ENCODE measurements at regions not wholly inside any gene's neighbourhood (a gene's known extent, or its start where the extent isn't known, plus 50 kb on each side); places are given as distances from the start of the nearest gene placed in this dataset.

- TF ChIP-seq MXI1 (IDR thresholded peaks at IDR 0.05; ENCODE audit: low read depth, low read length) = no peak
- TF ChIP-seq, protein P1, sequence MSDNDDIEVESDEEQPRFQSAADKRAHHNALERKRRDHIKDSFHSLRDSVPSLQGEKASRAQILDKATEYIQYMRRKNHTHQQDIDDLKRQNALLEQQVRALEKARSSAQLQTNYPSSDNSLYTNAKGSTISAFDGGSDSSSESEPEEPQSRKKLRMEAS (IDR thresholded peaks at IDR 0.05; ENCODE audit: low read depth) = no peak
- no peak for TF ChIP-seq GABPA (IDR thresholded peaks at IDR 0.05; ENCODE audit: low read depth)
- TF ChIP-seq ELF1 (IDR thresholded peaks at IDR 0.05) = no peak
- no peak for TF ChIP-seq USF2 (IDR thresholded peaks at IDR 0.05; ENCODE audit: borderline replicate concordance, low read depth, low read length)
- no peak for TF ChIP-seq RCOR1 (IDR thresholded peaks at IDR 0.05; ENCODE audit: low read length)
- TF ChIP-seq JUND (IDR thresholded peaks at IDR 0.05) = no peak
- no peak for TF ChIP-seq NFIC (IDR thresholded peaks at IDR 0.05; ENCODE audit: borderline replicate concordance)
- no peak for TF ChIP-seq FOXJ3 (CRISPR knock-in tag; IDR thresholded peaks at IDR 0.05)
Observed at GRCh38 chrX:479273-479981, 92.7 kb upstream of the PPP2R3B start.

DNA sequence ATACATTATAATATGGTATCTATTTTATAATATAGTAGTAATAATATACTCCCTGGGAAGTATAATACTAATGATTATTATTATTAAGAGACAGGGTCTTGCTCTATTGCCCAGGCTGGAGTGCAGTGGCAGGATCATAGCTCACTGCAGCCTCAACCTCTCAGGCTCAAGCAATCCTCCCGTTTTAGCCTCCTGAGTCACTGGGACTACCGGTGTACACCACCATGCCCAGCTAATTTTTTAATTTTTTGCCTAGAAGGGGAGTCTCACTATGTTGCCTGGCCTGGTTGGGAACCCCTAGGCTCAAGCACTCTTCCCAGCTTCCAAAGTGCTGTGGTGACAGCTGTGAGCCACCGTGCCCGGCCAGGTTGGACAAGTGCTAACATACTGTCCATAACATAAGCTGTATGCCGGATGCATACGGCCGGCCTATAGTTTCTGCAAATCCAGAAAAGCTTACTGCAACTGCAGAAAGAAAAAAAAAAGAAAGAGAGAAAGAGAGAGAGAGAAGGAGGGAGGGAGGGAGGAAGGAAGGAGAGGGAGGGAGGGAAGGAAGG, 94.2 kb upstream of the PPP2R3B start:
- TF ChIP-seq MEF2A (IDR thresholded peaks at IDR 0.05; ENCODE audit: borderline replicate concordance, low read depth) (no peak), JUND (IDR thresholded peaks at IDR 0.05) (no peak), RAD21 (IDR thresholded peaks at IDR 0.05; ENCODE audit: low read length) (no peak), EZH2phosphoT487 (IDR thresholded peaks at IDR 0.05; ENCODE audit: borderline replicate concordance, low read depth) (no peak), TEAD4 (IDR thresholded peaks at IDR 0.05; ENCODE audit: borderline replicate concordance, insufficient read depth) (no peak), SMC3 (IDR thresholded peaks at IDR 0.05; ENCODE audit: low read depth, low read length) (no peak)
- TF ChIP-seq, protein P2, sequence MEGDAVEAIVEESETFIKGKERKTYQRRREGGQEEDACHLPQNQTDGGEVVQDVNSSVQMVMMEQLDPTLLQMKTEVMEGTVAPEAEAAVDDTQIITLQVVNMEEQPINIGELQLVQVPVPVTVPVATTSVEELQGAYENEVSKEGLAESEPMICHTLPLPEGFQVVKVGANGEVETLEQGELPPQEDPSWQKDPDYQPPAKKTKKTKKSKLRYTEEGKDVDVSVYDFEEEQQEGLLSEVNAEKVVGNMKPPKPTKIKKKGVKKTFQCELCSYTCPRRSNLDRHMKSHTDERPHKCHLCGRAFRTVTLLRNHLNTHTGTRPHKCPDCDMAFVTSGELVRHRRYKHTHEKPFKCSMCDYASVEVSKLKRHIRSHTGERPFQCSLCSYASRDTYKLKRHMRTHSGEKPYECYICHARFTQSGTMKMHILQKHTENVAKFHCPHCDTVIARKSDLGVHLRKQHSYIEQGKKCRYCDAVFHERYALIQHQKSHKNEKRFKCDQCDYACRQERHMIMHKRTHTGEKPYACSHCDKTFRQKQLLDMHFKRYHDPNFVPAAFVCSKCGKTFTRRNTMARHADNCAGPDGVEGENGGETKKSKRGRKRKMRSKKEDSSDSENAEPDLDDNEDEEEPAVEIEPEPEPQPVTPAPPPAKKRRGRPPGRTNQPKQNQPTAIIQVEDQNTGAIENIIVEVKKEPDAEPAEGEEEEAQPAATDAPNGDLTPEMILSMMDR (IDR thresholded peaks at IDR 0.05) = no peak
- Histone ChIP-seq H3K4me2 (no peak overlapping the region), H3K4me3 (ENCODE audit: low read depth in 2 of 2, low read length in 1 of 2) (no peak overlapping the region), H3K36me3 (replicated peaks in 1 of 2; ENCODE audit: control insufficient read depth in 1 of 2, insufficient read depth in 2 of 2, low read length in 1 of 2) (no peaks in the 10 kb centered on the region), H3K9me2 (no peaks in the 10 kb centered on the region), H3K9ac (no peak overlapping the region), H4K20me1 (ENCODE audit: insufficient read depth) (no peaks in the 10 kb centered on the region), H3K27me3 (ENCODE audit: insufficient read depth) (peaks cover 32% of the 10 kb centered on the region), H3F3A (replicated peaks; ENCODE audit: insufficient read depth) (no peaks in the 10 kb centered on the region), H3K9me3 (no peaks in the 10 kb centered on the region), H3K27ac (ENCODE audit: low read depth in 2 of 2, low read length in 1 of 2) (no peak overlapping the region), H2AFZ (ENCODE audit: low read depth) (no peak overlapping the region), H3K4me1 (ENCODE audit: control insufficient read depth in 1 of 2, insufficient read depth in 2 of 2, low read depth in 1 of 2, low read length in 1 of 2) (no peaks in the 10 kb centered on the region), H3K79me2 (ENCODE audit: insufficient read depth) (no peaks in the 10 kb centered on the region)
- 37% methylated on average over 7 of the region's 7 CpGs for WGBS (ENCODE audit: low lambda C conversion rate)
- ChIA-PET CTCF (no interaction called here), POLR2A (no interaction called here)
- DNase-seq = no peak

More at GRCh38 chrX:479273-479981, 92.7 kb upstream of the PPP2R3B start:
- no peaks in the 10 kb centered on the region for H3K9me2 ChIP-seq
- no peak overlapping the region for H2AFZ ChIP-seq (ENCODE audit: low read depth)
- H3F3A ChIP-seq (replicated peaks; ENCODE audit: insufficient read depth) = no peaks in the 10 kb centered on the region
- no peaks in the 10 kb centered on the region for H3K9me3 ChIP-seq
- H3K4me2 ChIP-seq = no peak overlapping the region
- no peak overlapping the region for H3K4me3 ChIP-seq (ENCODE audit: low read depth in 2 of 2, low read length in 1 of 2)
- H3K27me3 ChIP-seq (ENCODE audit: insufficient read depth) = peaks cover 32% of the 10 kb centered on the region
- ChIA-PET POLR2A (no interaction called here), CTCF (no interaction called here)
- no peaks in the 10 kb centered on the region for H3K36me3 ChIP-seq (replicated peaks in 1 of 2; ENCODE audit: control insufficient read depth in 1 of 2, insufficient read depth in 2 of 2, low read length in 1 of 2)
- no peaks in the 10 kb centered on the region for H3K79me2 ChIP-seq (ENCODE audit: insufficient read depth)
- 55% methylated on average over 19 of the region's 20 CpGs for WGBS (ENCODE audit: low lambda C conversion rate)
- no peaks in the 10 kb centered on the region for H3K4me1 ChIP-seq (ENCODE audit: control insufficient read depth in 1 of 2, insufficient read depth in 2 of 2, low read depth in 1 of 2, low read length in 1 of 2)
- H3K27ac ChIP-seq (ENCODE audit: low read depth in 2 of 2, low read length in 1 of 2) = no peak overlapping the region
- no peak for DNase-seq
- no peaks in the 10 kb centered on the region for H4K20me1 ChIP-seq (ENCODE audit: insufficient read depth)
- H3K9ac ChIP-seq = no peak overlapping the region
